HG03571 (cell line): ENCODE measurements at regions not wholly inside any gene's neighbourhood (a gene's known extent, or its start where the extent isn't known, plus 50 kb on each side); places are given as distances from the start of the nearest gene placed in this dataset.

Experiments
- ATAC-seq: cut with Tn5 transposase; IDR thresholded peaks from one replicate; pipeline ENCODE4 v1.9.1; 2021; ENCODE audit not compliant: unreplicated experiment

DNA sequence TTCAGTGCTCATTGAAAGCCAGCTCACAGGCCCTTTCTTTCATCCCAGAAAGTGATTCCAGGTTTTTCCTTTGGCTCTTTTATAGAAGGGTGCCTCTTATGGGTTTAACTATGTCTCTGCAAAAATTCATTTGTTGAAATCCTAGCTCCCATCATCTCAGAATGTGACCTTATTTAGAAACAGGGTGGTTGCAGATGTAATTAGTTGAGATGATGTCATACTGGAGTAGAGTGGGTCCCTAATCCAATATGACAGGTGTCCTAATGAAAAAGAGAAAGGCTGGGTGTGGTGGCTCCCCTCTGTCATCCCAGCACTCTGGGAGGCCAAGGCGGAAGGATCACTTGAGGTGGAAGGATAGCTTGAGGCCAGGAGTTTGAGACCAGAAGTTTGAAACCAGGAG lies 64.2 kb upstream of the FAM20A start:
- ATAC-seq, result no peak

DNA sequence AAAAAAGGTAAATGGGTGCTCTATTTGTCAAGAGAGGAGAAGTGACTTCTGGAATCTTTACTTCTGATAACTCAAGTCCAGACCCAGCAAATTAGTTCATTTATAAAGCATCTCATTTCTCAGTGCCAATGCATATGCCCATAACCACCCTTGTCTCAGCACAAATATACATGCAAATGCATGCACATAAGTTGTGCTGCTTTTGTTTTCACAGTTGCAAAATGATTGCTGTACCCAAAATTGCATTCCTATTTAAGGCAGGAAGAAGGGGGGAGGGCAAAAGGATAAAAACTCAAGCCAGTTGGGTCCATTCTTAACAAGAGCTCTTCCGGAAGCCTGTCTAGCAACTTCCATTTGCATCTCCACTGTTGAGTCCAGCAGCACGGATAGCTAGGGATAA lies 61.3 kb upstream of the FAM20A start:
- ATAC-seq, result no peak

DNA sequence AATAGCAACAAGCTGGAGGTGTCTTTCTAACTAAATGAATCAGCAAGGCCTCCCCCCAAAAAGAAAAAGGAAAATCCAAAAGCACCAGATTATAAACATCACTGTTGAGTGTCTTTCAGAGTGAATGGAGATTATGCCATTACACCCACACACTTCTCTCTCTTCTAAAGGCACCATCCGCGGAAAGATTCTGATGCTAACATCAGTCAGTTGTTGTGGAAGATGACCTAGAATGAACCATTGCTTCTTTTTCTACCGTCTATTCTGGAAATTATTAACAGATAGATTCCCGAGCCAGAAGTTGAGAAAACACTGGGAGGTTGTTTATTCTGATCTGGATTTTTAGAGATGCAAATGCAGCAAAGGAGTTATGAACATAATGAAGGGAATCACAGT lies 60.9 kb upstream of the FAM20A start:
- no peak for ATAC-seq

GRCh38 chr17:68661265-68662036 lies 60.3 kb upstream of the FAM20A start:
- ATAC-seq, result no peak

- no peak for ATAC-seq
Observed at GRCh38 chr17:68660302-68660701, 59.1 kb upstream of the FAM20A start.

- no peak for ATAC-seq
Observed at GRCh38 chr17:68658999-68659780, 58.0 kb upstream of the FAM20A start.

- no peak for ATAC-seq
Observed at GRCh38 chr17:68657576-68657975, 56.4 kb upstream of the FAM20A start.

GRCh38 chr17:68657166-68657565 lies 56.0 kb upstream of the FAM20A start:
- no peak for ATAC-seq

- no peak for ATAC-seq
Observed at GRCh38 chr17:68656666-68657065, 55.5 kb upstream of the FAM20A start.
